H1 (cell line): ENCODE measurements at regions not wholly inside any gene's neighbourhood (a gene's known extent, or its start where the extent isn't known, plus 50 kb on each side); places are given as distances from the start of the nearest gene placed in this dataset.

Experiments used
- EZH2 ChIP-seq: fragments of 200-600 bp; sonication (generic); IDR thresholded peaks from 2 replicates; pipeline ENCODE4 v1.7.1; 2012; ENCODE audit warnings: low read depth, mild to moderate bottlenecking, moderate library complexity, low read length, inconsistent platforms; ENCODE audit not compliant: severe bottlenecking
- KDM4A ChIP-seq: IDR thresholded peaks from one replicate; pipeline ENCODE4 v1.7.1; 2012; ENCODE audit warnings: low read depth, mild to moderate bottlenecking, moderate library complexity, low read length, inconsistent platforms; ENCODE audit not compliant: severe bottlenecking
- TAF1 ChIP-seq: IDR thresholded peaks from 2 replicates; pipeline ENCODE4 v1.6.1; 2011; ENCODE audit warnings: mild to moderate bottlenecking, low read depth, low read length
- TF ChIP-seq, protein P1 (sequence below), 3 experiments: IDR thresholded peaks; 1 replicate in 2 of 3; 2 replicates in 1 of 3; pipeline versions ENCODE4 v1.5.1 to v1.6.1; 2011; ENCODE audit warnings: low read length in 3 of 3, mild to moderate bottlenecking in 3 of 3, inconsistent platforms in 2 of 3, low read depth in 1 of 3, moderate library complexity in 1 of 3; ENCODE audit not compliant: insufficient read depth in 1 of 3; ENCODE audit errors: control extremely low read depth in 1 of 3

DNA sequence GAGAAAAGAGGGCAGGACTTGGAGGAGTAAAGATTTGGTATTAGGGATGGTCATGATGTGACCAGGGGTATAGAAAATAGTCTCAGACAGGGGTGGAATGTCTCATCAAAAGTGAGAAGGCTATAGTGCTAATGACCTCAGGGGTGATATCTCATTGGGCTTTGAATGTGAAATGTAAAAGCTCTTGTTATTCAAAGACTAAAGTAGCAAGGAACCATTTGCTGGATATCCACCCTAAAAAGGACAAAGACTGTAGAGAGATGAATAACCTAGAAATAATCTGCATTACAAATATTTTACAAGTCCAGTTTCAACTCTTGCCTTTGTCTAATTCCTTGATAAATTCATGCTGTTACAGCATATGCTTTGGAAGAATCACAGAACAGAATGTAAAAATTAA is 224.4 kb downstream of the ICOS start:
- TF ChIP-seq EZH2 (no peak), KDM4A (no peak), TAF1 (no peak)
- TF ChIP-seq, protein P1, sequence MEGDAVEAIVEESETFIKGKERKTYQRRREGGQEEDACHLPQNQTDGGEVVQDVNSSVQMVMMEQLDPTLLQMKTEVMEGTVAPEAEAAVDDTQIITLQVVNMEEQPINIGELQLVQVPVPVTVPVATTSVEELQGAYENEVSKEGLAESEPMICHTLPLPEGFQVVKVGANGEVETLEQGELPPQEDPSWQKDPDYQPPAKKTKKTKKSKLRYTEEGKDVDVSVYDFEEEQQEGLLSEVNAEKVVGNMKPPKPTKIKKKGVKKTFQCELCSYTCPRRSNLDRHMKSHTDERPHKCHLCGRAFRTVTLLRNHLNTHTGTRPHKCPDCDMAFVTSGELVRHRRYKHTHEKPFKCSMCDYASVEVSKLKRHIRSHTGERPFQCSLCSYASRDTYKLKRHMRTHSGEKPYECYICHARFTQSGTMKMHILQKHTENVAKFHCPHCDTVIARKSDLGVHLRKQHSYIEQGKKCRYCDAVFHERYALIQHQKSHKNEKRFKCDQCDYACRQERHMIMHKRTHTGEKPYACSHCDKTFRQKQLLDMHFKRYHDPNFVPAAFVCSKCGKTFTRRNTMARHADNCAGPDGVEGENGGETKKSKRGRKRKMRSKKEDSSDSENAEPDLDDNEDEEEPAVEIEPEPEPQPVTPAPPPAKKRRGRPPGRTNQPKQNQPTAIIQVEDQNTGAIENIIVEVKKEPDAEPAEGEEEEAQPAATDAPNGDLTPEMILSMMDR (IDR thresholded peaks at IDR 0.05; ENCODE audit: control extremely low read depth in 1 of 3, insufficient read depth in 1 of 3, low read depth in 1 of 3, low read length in 3 of 3): no peak
